HUES6 (cell line): ENCODE measurements at regions not wholly inside any gene's neighbourhood (a gene's known extent, or its start where the extent isn't known, plus 50 kb on each side); places are given as distances from the start of the nearest gene placed in this dataset.

Source experiments
- H3K27ac ChIP-seq: 2 replicates; pipeline ENCODE4 v1.7.0; 2013; ENCODE audit warnings: low read depth, mild to moderate bottlenecking, low read length, inconsistent platforms
- H3K27me3 ChIP-seq: 2 replicates; pipeline ENCODE4 v1.6.1; 2013; ENCODE audit warnings: low read length; ENCODE audit not compliant: control insufficient read depth, insufficient read depth
- H3K36me3 ChIP-seq: 2 replicates; pipeline ENCODE4 v1.6.1; 2013; ENCODE audit warnings: low read length; ENCODE audit not compliant: control insufficient read depth, insufficient read depth
- H3K4me1 ChIP-seq: 2 replicates; pipeline ENCODE4 v1.6.1; 2013; ENCODE audit warnings: low read length; ENCODE audit not compliant: control insufficient read depth, insufficient read depth
- H3K4me3 ChIP-seq: 2 replicates; pipeline ENCODE4 v1.5.1; 2013; ENCODE audit warnings: low read depth, low read length
- H3K9ac ChIP-seq: one replicate; pipeline ENCODE4 v1.6.1; 2013; ENCODE audit warnings: mild to moderate bottlenecking, low read length
- H3K9me3 ChIP-seq: 2 replicates; pipeline ENCODE4 v1.6.1; 2013; ENCODE audit warnings: low read depth, low read length; ENCODE audit not compliant: control insufficient read depth, insufficient read depth

DNA sequence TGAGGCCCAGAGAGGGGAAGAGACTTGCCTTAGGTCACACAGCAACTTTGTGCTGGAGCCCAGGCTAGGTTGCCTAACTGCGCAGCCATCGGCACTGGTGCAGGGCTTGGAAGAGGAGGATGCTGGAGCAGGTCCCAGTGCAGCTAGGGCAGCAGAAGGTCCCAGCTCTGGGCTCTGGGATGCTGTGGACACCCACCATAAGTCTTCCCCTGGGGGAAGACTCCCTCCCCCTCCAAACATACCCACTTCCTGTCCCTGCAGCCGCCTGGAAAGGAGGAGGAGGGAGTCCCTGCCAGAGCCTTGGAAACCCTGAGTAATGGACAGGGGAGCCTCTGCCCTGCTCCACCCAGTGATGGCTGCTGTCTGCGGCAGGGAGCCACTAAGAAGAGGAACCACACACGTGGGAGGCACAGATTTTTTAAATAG, 93.6 kb downstream of the NCR2 start:
- peaks cover 73% of the 10 kb centered on the region for H3K27me3 ChIP-seq
- peak overlapping the region; percentile 60 for H3K4me3 ChIP-seq
- no peaks in the 10 kb centered on the region for H3K9me3 ChIP-seq
- peaks cover 44% of the 10 kb centered on the region for H3K4me1 ChIP-seq
- no peaks in the 10 kb centered on the region for H3K36me3 ChIP-seq
- H3K9ac ChIP-seq: no peak overlapping the region
- no peak overlapping the region for H3K27ac ChIP-seq

DNA sequence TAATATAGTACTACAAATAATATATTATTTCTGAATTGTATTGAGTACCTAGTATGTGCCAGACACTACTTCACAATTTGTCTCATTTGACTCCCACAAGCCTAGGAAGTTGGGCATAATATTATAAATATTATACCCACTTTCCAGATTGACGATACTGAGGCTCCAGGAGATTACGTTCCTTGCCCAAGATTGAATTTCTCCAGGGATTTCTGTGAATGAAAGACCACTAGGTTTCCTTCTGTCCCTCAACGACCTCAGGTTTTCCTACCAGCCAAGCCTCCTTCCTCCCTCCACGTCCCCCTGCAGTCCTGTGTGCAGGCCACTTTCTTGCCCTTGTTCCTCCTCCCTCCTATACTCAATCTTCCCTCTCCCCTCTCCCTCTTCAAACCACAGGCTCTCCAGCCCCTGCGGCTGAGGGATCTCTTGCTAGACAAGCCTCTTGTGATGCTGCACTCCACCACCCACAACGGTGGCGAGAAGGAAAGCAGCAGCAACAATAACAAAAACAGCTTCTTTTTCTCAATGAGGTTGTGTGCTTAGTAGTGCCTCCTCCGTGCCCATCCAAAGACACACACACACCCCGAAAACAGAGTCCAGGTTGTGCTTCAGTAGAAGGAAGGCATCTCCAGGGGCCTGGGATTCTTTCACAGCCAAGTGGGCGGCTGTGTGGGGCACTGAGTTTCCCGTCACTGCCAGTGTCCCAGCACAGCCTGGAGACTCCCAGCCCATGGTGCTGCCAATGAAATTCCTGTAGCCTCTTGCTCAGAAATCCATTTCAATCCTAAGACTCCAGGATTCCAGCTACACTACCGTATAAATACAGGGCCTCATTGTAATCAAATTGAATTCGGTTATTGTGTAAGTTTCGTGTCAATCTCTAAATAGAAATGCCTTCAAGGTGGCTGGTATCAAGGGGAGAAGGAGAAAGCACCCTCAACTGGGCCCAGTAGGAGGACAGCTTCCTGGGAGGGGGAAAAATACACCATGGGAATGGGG, 94.4 kb downstream of the NCR2 start:
- Histone ChIP-seq H3K4me3 (no peak overlapping the region), H3K9ac (no peak overlapping the region), H3K4me1 (peaks cover 39% of the 10 kb centered on the region), H3K27me3 (peaks cover 70% of the 10 kb centered on the region), H3K36me3 (no peaks in the 10 kb centered on the region), H3K9me3 (no peaks in the 10 kb centered on the region), H3K27ac (no peak overlapping the region)

DNA sequence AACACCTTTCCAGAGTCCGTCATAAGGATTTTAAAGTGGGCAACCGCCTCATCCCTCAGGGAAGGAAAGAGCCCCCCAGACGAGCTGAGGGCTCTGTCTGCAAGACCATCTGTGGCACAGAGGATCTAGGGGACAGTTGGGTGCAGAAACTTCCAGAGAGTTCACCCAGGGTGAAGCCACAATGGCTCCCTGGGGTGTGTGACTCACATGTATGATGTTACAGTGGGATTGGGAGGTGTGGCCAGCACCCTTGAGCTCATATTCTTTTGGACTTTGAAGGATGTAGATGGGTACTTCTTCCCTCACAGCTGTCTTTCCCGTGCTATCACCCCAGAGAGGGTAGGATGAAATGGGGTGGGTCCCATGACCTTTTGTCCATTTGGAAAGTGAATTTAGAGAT, 95.5 kb downstream of the NCR2 start:
- H3K27me3 ChIP-seq: peaks cover 59% of the 10 kb centered on the region
- H3K27ac ChIP-seq: no peak overlapping the region
- peaks cover 42% of the 10 kb centered on the region for H3K4me1 ChIP-seq
- H3K36me3 ChIP-seq: no peaks in the 10 kb centered on the region
- no peak overlapping the region for H3K9ac ChIP-seq
- H3K4me3 ChIP-seq: no peak overlapping the region
- H3K9me3 ChIP-seq: no peaks in the 10 kb centered on the region

DNA sequence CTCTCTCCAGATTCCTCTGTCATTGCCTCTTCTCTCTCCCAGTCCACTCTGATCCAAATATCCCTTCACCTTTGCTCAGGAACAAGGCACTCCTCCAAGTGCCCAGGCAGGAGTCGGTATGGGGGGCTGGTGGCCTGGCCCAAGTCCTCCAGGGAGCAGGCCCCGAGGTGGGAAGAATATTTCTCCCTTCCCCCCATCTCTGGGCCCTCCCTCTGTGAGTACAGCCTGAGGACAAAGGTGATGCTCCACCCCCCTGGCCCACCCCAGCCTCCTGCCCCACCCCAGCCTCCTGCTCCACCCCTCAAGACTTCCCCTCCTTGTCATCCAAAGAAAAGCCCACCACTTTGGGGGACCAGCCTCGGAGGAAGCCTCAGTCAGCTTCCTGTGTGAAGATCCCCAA, 96.9 kb downstream of the NCR2 start:
- peaks cover 45% of the 10 kb centered on the region for H3K27me3 ChIP-seq
- H3K27ac ChIP-seq: no peak overlapping the region
- H3K9me3 ChIP-seq: no peaks in the 10 kb centered on the region
- H3K4me1 ChIP-seq: peaks cover 30% of the 10 kb centered on the region
- no peak overlapping the region for H3K4me3 ChIP-seq
- H3K36me3 ChIP-seq: no peaks in the 10 kb centered on the region
- no peak overlapping the region for H3K9ac ChIP-seq

DNA sequence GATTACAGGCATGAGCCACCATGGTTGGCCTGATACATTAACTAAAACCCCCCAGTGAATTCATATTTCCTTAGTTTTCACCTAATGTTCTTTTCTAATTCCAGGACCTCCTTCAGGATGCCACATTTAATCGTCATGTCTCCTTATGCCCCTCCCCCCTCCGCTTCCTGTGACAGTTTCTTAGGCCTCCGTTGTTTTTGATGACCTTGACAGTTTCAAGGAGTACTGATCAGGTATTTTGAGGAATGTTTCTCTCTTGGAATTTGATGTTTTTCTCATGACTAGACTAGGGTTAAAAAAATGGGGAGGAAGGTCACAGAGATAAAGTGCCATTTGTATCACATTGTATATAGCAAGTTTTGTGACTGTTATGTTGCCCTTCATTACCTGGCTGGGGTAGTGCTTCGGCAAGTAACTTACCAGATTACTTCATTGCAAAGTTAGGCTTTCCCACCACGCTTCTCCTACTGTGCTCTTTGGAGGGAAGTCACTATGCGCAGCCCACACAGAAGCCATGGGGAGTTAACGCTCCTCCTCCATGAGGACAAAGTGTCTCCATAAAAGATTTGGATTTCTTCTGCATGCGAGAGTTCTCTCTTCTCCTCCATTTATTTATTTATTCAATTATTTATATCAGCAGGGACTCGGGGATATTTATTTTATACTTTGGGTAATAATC, 99.5 kb downstream of the NCR2 start:
- H3K4me1 ChIP-seq: peaks cover 20% of the 10 kb centered on the region
- H3K36me3 ChIP-seq: no peaks in the 10 kb centered on the region
- no peak overlapping the region for H3K4me3 ChIP-seq
- H3K9ac ChIP-seq: no peak overlapping the region
- H3K27ac ChIP-seq: no peak overlapping the region
- no peaks in the 10 kb centered on the region for H3K9me3 ChIP-seq
- H3K27me3 ChIP-seq: peaks cover 30% of the 10 kb centered on the region

DNA sequence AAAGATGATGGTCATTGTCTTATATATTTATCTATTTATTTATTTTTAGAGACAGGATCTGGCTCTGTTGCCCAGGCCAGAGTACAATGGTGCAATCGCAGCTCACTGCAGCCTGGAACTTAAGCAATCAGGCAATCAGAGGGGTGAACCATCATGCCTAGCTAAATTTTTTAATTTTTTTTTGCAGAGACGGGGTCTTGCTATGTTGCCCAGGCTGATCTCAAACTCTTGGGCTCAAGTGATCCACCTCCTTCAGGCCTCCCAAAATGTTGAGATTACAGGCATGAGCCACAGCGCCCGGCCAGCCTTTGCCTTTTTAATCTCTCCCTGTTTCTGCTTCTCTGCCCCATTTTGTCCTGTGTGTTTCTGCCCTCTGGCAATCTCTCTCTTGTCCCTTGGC, 102.2 kb downstream of the NCR2 start:
- Histone ChIP-seq H3K4me3 (no peak overlapping the region), H3K27ac (no peak overlapping the region), H3K36me3 (no peaks in the 10 kb centered on the region), H3K4me1 (peaks cover 18% of the 10 kb centered on the region), H3K9me3 (no peaks in the 10 kb centered on the region), H3K27me3 (peaks cover 28% of the 10 kb centered on the region), H3K9ac (no peak overlapping the region)

DNA sequence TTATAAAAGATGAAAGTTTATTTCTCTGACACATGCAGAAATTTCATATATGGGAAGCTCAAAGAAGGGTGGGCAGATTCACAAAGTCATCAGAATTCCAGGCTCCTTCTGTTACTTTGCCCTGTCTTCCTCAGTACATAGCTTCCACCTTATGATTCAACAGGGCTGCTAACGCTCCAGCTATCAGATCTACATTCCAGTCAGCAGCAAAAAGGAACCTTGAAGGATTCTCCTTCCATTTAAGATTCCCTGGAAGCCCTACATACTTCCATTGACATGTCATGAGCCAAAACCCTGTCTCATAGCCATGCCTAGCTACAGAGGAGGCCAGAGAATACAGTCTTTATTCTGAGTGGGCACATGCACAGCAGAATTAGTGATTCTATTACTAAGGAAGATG, 103.3 kb downstream of the NCR2 start:
- H3K4me3 ChIP-seq: no peak overlapping the region
- no peak overlapping the region for H3K27ac ChIP-seq
- H3K27me3 ChIP-seq: peaks cover 32% of the 10 kb centered on the region

GRCh38 chr6:41439524-41440418, 104.4 kb downstream of the NCR2 start:
- H3K9me3 ChIP-seq: no peaks in the 10 kb centered on the region
- no peak overlapping the region for H3K27ac ChIP-seq
- H3K4me3 ChIP-seq: no peak overlapping the region
- H3K36me3 ChIP-seq: no peaks in the 10 kb centered on the region
- H3K4me1 ChIP-seq: peaks cover 32% of the 10 kb centered on the region
- no peak overlapping the region for H3K9ac ChIP-seq
- peaks cover 42% of the 10 kb centered on the region for H3K27me3 ChIP-seq

More for the DNA sequence above, 103.3 kb downstream of the NCR2 start:
- Histone ChIP-seq H3K9ac (no peak overlapping the region), H3K36me3 (no peaks in the 10 kb centered on the region), H3K9me3 (no peaks in the 10 kb centered on the region), H3K4me1 (peaks cover 23% of the 10 kb centered on the region)

GRCh38 chr6:41440958-41441357, 105.2 kb upstream of the FOXP4 start:
- no peaks in the 10 kb centered on the region for H3K9me3 ChIP-seq
- peaks cover 54% of the 10 kb centered on the region for H3K27me3 ChIP-seq
- H3K27ac ChIP-seq: no peak overlapping the region
- H3K4me3 ChIP-seq: no peak overlapping the region
- H3K36me3 ChIP-seq: no peaks in the 10 kb centered on the region
- H3K4me1 ChIP-seq: peaks cover 36% of the 10 kb centered on the region
- no peak overlapping the region for H3K9ac ChIP-seq

DNA sequence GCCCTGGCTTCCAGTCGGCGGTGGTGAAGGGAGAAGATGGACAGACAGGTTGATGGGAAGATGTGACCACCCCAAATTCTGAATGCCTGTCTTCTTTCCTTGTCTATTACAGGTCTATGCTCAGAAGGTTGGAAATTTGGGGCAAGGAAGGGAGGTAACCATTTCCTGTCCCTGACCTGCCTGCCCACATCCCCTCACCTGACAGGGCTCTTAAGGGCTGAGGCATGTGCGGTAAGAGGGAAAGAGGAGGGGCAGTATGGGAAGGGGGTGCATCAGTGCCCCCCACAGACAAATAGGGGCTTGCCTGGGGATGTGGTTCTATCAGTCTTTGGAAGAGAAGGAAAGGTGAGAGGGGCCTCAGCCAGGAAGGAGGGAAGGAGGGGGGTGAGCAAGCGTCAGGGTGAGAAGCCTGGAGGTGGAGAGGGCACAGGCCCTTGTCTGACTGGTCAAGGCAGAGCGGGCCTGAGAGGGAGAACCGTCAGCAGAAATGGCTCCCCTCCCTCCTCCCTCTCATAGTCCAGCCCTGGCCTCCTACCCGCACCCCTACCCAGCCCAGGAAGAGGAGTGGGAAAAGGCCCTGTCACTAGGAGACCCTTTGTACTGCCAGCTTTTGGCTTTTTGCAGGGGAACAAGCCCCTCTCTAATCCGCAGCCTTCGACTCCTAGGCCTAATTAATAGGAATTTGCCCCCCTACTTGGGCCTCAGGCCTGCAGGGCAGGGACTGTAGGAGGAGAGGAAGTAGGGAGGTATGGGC, 104.4 kb upstream of the FOXP4 start:
- no peaks in the 10 kb centered on the region for H3K36me3 ChIP-seq
- no peaks in the 10 kb centered on the region for H3K9me3 ChIP-seq
- no peak overlapping the region for H3K4me3 ChIP-seq
- no peak overlapping the region for H3K9ac ChIP-seq
- peaks cover 59% of the 10 kb centered on the region for H3K27me3 ChIP-seq
- H3K4me1 ChIP-seq: peaks cover 36% of the 10 kb centered on the region
- H3K27ac ChIP-seq: no peak overlapping the region
